ENCODE measurements at regions not wholly inside any gene's neighbourhood (a gene's known extent, or its start where the extent isn't known, plus 50 kb on each side); places are given as distances from the start of the nearest gene placed in this dataset.

- TF ChIP-seq CTCF (IDR thresholded peaks at IDR 0.05; ENCODE audit: insufficient read depth, low read depth, low read length) (no peak), EZH2 (IDR thresholded peaks at IDR 0.05; ENCODE audit: insufficient read depth, low read length) (no peak)
Observed at GRCh38 chr2:195475336-195475735, 181.7 kb upstream of the SLC39A10 start.
